Colonic mucosa (tissue), 4 donors: ENCODE measurements at regions not wholly inside any gene's neighbourhood (a gene's known extent, or its start where the extent isn't known, plus 50 kb on each side); places are given as distances from the start of the nearest gene placed in this dataset.

Experiments
- DNase-seq: peaks from one replicate; pipeline ENCODE4 v3.0.0-alpha.2; 2020
- H3K27ac ChIP-seq: fragments of 200-600 bp; one replicate; pipeline ENCODE4 v1.8.0; 2021
- H3K27me3 ChIP-seq: fragments of 200-600 bp; one replicate; pipeline ENCODE4 v1.8.0; 2021
- H3K36me3 ChIP-seq: fragments of 200-600 bp; one replicate; pipeline ENCODE4 v1.8.0; 2021
- H3K4me1 ChIP-seq: fragments of 200-600 bp; one replicate; pipeline ENCODE4 v1.8.0; 2021; ENCODE audit warnings: mild to moderate bottlenecking
- H3K4me3 ChIP-seq: fragments of 200-600 bp; one replicate; pipeline ENCODE4 v1.8.0; 2021
- H3K9ac ChIP-seq, 2 donors: one replicate each; pipeline ENCODE4 v1.7.0; 2013; ENCODE audit warnings: control low read depth in 2 of 2, low read depth in 2 of 2, low read length in 2 of 2
- H3K9me3 ChIP-seq: fragments of 200-600 bp; one replicate; pipeline ENCODE4 v1.8.0; 2021
- CTCF ChIP-seq: fragments of 200-600 bp; IDR thresholded peaks from one replicate; pipeline ENCODE4 v1.8.0; 2022; ENCODE audit warnings: antibody characterized with exemption, mild to moderate bottlenecking
- intact Hi-C: fragments of 100-400 bp; cut with DNase I; formaldehyde crosslinking; loops from one replicate; pipeline ENCODE4 v1.14.1; 2022
- donor health status: healthy.
- donor health status: DM: no; HTN: no; CAD: no.
- donor health status: DM: no; HTN: no; CAD: no.

GRCh38 chr10:3009341-3009740, 58.0 kb upstream of the PFKP start:
- Histone ChIP-seq H3K27me3 (no peaks in the 10 kb centered on the region), H3K9me3 (no peaks in the 10 kb centered on the region), H3K36me3 (no peaks in the 10 kb centered on the region), H3K4me3 (no peak overlapping the region), H3K4me1 (no peaks in the 10 kb centered on the region), H3K27ac (no peak overlapping the region), H3K9ac (no peak overlapping the region)
- intact Hi-C loops, result no loop called here
- no peak for TF ChIP-seq CTCF
- no peak for DNase-seq

DNA sequence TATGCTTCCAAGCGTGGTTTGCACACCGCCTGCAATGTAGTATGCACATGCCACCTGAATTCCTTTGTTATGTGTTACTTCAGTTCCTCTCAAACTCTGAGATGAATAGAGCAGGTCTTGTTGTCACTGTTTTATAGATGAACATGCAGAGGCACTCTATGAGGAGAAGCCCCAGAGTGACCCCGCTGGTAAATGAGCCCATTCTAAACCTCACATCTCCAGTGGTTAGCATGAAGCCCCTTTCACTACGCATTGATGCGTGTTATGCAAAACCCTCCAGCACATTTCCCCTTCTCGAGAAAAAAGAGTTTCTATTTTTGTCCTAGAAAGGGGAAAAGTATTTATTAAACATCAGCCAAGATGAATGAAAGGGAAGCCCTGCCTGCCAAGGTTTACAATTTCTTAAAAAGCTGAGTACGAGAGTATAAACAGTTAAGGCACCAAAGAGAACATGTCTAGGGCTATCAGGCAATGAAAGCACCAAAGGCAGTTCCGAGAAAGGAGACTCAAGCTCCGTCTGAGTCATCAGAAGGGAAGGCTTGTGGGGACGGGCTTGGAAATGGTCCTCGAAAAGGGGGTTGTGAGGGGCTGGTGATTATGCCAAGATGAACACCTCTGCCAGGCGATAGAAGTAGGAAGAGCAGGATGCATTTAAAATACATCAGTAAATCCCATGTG, 58.7 kb upstream of the PFKP start:
- H3K9me3 ChIP-seq, result no peaks in the 10 kb centered on the region
- no peak overlapping the region for H3K9ac ChIP-seq
- H3K4me3 ChIP-seq, result no peak overlapping the region
- H3K4me1 ChIP-seq, result no peaks in the 10 kb centered on the region
- H3K27ac ChIP-seq, result no peak overlapping the region
- DNase-seq, result no peak
- no peak for TF ChIP-seq CTCF
- H3K36me3 ChIP-seq, result no peaks in the 10 kb centered on the region
- intact Hi-C loops, result no loop called here
- no peaks in the 10 kb centered on the region for H3K27me3 ChIP-seq

DNA sequence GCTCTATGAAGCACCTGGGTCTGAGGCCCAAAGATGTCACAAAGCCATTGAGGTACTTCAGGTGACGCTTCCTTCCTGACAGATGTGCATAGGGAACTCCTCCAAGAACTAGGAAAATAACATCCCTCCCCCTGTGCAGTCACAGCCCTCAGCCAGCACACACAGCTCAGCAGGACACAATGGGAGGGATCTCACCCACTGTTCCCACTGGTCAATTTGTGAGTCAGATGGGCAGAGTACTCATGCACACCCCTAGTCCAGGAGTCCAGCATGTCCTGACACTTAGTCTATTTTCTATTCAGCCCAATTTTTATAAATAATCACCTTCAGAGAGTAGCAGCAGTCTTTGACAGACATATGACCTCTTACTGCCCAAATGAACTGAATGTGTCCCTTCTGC, 60.7 kb upstream of the PFKP start:
- no peak for TF ChIP-seq CTCF
- Histone ChIP-seq H3K9ac (no peak overlapping the region), H3K27ac (no peak overlapping the region), H3K27me3 (no peaks in the 10 kb centered on the region), H3K36me3 (no peaks in the 10 kb centered on the region), H3K9me3 (no peaks in the 10 kb centered on the region), H3K4me3 (no peak overlapping the region), H3K4me1 (no peaks in the 10 kb centered on the region)
- DNase-seq, result no peak
- intact Hi-C loops, result no loop called here

- H3K27ac ChIP-seq, result no peak overlapping the region
- no peak overlapping the region for H3K9ac ChIP-seq
- no peaks in the 10 kb centered on the region for H3K4me1 ChIP-seq
- H3K9me3 ChIP-seq, result no peaks in the 10 kb centered on the region
- no peak overlapping the region for H3K4me3 ChIP-seq
- intact Hi-C loops, result no loop called here
- H3K27me3 ChIP-seq, result no peaks in the 10 kb centered on the region
- H3K36me3 ChIP-seq, result no peaks in the 10 kb centered on the region
- no peak for TF ChIP-seq CTCF
- DNase-seq, result no peak
These were observed 61.3 kb upstream of the PFKP start for GRCh38 chr10:3006093-3006492.

DNA sequence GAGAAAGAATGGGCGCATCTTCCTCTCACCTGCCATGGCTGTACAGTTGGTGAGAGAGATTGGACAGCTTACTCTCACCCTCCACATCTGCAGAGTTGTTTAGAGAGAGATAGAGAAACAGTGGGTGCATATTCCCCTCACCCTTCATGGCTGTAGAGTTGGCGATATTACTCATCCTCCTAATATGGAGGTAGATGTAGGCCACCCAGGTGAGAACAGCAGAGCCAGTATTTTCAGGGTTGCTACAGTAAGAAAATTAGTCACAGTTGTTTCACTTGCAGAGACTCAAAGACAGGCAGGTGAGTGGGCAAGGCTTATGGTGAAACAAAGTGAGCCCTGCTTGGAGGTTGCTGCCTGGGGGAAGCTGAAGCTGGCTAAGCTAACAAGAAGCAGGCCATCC, 65.0 kb upstream of the PFKP start:
- Histone ChIP-seq H3K27ac (no peak overlapping the region), H3K4me1 (no peaks in the 10 kb centered on the region), H3K9me3 (no peaks in the 10 kb centered on the region), H3K9ac (no peak overlapping the region), H3K4me3 (no peak overlapping the region), H3K27me3 (no peaks in the 10 kb centered on the region), H3K36me3 (no peaks in the 10 kb centered on the region)
- no peak for DNase-seq
- TF ChIP-seq CTCF, result no peak
- intact Hi-C loops, result no loop called here
